NCI-H146 treated with DMSO at 0.1 percent for 48 hours (cell line): ENCODE measurements at regions not wholly inside any gene's neighbourhood (a gene's known extent, or its start where the extent isn't known, plus 50 kb on each side); places are given as distances from the start of the nearest gene placed in this dataset.
"Not testable (repeated sequence)": the region's sequence is repeated elsewhere in the genome, so short reads cannot be mapped to it uniquely, and the experiment has no call there.

Experiments
- DNase-seq: peaks from one replicate; lab custom pipeline; 2025; ENCODE audit not compliant: unreplicated experiment; lab: John Stamatoyannopoulos, UW

DNA sequence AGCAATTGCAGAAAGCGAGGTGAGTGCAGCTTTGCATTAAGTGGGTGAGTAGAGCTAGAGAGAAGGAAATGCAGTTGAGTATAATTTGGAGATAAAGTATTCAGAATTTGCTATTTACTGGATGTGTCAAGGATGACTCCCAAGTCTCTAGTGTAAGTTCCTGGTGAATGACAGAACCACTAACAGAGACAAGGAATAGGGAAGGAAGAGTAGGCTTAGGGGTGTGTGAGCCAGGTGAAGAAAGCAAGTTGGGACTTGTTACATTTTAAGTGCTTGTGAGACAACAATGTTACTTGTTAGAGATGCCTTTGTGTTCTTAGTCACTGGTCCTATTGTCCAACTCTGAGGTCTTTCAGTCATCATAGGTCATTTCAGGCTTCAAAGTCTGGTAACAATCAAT lies 70.8 kb downstream of the TBC1D26 start:
- not testable (repeated sequence) for DNase-seq

DNA sequence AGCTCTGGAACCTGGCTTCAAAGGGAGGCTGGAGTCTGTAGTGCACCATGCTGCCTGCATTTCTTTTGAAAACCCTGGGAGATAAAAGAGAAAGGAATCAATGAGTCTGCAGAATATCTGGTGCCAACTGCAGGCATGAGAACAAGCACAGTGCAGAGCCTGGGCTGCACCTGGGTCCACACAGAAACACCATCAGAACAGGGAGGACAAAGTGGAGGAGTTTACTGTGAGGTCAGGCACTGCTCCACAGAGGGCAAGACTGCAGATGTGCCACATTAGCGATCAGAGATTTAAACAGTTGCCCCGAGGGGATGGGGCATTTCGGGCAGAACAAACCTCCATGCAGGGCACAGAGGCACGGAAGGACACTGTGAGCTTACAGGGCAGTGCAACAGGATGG lies 74.7 kb downstream of the TBC1D26 start:
- not testable (repeated sequence) for DNase-seq

DNA sequence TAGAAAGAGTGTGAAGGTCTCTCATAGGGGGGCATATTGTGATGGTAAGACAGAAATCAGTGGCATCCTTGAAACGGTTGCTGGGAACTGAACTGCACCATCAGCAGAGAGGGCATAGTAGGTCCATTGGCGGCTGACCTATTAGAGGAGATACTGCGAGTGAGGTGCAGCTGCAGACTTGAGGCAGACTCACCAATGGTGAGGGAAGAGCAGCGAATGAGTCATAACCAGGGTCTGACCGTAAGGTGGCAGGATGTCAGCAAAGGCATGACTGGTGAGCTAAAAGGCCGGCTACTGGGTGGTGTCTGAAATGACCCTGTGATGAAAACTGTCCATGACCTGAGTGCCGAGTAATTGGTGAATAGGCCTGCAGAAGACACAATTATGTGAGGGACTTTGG lies 81.3 kb downstream of the TBC1D26 start:
- DNase-seq, result not testable (repeated sequence)

DNA sequence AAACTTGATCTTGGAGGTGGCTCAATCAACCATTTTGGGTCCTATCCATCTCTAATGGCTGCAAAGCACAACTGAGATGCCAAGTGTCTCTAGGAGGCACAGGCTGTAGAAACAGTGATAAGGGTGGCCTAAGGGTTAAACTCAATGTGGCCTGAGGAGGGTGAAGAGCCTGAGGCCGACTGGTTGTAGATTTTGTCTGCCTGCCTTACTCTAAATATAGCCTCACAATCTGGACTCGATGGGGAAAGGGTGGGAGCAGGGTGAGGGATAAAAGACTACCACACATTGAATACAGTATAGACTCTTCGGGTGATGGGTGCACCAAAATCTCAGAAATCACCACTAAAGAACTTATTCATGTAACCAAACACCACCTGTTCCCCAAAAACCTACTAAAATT lies 81.9 kb downstream of the TBC1D26 start:
- DNase-seq, result not testable (repeated sequence)

DNA sequence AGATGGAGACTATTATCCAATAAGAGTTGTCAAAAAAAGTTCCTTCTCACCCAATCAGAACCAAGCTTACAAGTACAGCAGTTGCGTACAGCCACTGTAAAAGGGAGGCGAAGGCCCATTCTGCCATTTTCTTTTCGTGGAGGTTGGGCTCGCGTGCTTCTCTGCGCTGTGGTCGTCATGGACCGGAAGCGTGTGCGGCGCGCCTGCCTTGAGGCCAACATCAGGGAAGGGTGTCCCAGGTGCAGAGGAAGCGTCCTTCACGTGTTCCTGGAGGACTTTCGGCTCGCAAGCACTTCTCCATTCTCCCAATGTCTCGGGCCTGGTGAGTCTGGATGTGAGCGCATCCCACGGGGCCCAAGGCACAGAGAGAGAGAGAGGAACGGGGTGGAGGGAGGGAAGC lies 85.8 kb downstream of the TBC1D26 start:
- DNase-seq, result not testable (repeated sequence)

DNA sequence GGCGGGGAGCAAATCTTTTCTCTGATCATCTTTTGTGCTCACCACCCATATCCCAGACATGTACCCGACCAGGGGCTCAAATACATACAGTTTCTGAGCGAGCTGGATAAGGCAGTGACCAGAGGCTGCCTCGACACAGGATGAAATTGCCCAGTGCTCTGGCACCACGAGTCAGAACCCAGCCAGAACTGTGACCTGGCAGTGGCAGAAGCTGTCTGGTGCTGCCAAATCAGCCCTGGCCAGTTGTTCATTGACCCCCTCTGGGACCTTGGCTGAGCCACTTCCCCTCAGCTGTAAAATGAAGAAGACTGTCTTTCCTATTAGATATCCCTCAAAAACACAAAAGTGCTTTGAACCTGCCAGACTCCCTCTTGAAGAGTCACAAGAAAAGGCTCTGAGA lies 90.2 kb downstream of the TBC1D26 start:
- DNase-seq, result not testable (repeated sequence)

DNA sequence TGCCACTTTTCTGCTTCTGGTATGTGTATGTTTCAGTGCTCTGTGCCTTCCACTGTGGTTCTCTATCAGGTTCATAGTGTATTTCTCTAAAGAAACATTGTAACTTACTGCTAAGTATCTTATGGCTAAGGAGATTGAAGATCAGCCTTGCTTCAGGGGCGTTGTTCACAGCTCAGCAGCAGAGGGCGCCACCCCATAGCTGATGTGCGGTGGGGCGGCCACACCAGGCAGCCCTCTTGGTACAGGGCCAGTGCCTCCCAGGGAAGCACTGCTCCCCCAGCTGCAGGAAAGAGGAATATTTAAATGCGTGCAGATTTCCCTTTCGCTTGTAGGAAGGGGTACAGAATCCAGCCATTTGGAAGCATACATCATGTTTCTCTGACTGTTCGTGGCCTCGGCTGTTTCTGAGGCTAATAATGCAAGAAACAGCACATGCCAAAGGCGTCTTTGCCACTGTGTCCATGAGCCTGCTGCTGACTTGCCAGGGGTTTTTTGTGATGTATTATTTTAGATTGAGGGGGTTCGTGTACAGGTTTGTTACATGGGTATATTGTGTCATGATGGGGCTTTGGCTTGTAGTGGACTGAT lies 96.7 kb downstream of the TBC1D26 start:
- DNase-seq, result peak; percentile 14

DNA sequence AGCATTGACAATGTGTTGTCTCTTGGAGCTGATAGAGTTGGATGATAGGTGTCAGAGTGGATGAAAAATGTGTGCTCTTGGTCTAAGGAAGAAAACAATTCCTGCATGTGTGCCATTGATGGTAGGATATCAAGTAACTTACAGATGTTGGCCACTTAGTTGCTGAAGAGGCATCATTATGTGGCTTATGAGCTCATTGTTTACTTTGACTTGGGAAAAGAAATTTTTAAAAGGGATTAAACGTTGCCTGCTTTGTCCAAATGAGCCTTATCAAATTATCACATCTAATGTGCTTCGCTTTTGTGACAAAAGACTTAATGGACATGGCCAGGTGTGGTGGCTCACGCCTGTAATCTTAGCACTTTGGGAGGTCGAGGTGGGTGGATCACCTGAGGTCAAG lies 98.1 kb downstream of the TBC1D26 start:
- peak; percentile 28 for DNase-seq

DNA sequence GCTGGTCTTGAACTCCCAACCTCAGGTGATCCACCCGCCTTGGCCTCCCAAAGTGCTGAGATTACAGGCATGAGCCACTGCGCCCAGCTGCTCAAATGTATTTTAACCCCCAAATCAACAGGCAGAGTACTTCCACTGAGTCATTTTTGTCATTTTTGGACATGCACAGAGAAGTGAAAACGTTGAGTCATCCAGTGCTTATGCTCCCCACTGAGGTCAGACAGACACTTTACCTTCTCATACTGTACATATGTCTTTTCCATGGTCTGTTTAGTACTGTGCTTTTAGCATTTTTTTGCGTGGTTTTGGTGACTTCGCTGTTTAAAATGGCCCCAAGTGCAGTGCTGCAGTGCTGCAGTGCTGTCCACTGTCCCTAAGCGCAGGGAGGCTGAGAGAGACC lies 99.1 kb downstream of the TBC1D26 start:
- not testable (repeated sequence) for DNase-seq

DNA sequence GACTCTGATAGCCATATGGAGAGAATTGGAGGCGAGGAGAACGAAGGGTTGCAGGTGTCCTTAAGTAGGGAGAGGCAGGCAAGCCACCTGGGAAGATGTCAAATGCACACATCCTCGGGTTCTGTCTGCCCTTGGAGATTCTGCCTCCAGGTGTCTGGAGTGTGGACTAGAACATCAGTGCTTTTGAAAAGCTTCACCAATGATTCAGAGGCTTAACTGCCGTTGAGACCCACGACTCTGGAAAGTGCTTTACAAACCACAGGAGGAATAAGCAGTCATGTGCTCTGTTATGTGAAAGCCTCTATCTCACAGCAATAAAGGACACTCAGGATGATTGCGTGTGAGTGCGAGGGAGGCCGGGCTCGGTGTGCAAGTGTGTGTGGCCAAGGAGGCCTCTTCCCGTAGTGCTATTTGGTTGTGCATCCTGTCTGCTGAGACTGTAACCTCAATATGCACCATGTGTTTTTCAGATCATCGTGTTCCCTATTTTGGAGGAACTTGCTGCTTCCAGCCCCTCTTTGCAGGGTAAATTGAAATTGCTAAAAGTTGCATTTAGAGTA lies 100.9 kb downstream of the TBC1D26 start:
- not testable (repeated sequence) for DNase-seq

DNA sequence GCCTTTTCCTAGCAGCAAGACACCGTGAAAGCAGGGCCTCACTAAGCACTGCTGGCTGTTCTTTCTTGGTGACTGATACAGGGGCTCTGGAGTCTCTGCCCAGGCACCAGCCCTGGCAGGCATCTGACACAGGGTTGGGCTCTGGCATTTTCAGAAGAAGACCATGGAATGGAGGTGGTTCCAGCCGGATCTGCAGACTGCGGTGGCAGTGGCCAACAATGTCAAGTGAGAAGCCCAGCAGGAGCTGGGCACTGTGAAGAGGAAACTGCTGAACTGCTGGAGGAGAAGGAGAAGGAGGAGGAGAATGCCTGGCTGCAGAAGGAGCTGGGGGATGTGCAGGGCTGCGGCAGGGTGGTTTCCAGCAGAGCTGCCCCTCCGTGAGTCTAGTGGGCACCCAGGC lies 101.8 kb downstream of the TBC1D26 start:
- not testable (repeated sequence) for DNase-seq

DNA sequence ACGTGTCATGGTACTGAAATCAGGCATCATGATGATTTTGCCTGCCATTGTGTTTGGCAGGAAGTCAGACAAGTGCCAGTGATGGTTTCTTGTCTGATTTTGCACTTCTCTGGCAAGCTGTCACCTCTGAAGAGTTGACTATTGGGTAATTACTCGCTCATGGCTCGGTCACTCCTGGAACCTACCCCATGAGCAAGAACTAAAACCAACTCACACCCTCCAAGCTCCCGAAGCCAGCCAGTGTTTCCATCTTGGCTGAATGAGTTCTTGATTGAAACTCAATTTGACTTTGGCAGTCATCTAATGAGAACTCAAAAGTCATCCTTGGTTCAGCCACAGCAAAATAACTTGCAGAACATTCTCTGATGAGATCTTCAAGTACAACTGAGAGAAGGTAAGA lies 103.4 kb downstream of the TBC1D26 start:
- DNase-seq, result not testable (repeated sequence)

DNA sequence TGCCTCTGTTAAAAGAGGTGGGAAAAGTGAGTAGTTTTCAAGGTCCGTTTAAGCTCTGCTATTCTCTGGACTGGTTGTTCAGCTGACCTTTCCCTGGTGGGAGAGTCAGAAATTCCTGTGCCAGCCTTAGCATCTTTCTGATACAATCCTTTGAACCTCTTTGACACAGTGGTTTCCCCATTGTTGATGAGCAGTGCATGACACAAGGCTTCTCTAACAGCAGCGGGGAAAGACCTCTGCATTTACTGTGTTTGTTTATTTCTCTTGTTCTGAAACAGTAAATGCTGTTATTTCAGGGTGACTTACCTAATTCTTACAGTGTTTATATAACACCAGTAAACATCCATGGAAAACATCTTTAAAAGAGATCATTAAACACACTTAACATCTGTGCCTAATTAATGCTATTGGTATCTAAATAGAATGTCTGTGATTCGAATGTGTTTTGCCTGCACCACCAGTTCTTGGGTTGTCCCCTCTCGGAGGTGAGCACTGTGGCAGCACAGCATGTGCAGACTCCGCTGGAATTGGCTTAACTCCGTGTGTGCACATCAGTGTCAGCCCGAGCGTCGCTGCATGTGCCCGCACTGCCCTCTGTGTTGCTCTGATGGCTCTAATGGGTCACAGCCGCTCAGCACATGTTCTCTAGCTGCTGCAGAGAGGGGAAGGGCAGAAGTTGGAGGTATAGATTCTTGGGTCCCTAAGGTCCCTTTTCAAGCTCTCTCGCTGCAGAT lies 104.3 kb downstream of the TBC1D26 start:
- not testable (repeated sequence) for DNase-seq

DNA sequence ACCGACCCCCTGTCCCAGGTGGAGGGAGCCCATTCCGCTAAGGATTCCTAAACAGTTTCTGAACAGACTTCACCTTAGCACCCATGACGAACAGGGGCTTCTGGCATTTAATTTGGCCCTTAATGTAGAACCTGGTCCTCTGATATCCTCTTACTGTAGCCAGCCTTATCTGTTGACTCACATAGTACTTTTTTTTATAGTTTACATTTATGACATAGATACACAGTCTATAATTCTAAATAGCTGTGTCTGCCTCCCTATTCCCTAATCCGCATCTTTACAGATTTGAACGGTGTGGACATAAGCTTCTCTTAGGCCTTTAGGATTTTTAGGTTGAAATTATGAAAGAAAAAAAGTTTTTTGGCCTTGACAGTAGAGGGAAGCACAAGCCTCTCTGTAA lies 104.9 kb downstream of the TBC1D26 start:
- DNase-seq, result not testable (repeated sequence)

DNA sequence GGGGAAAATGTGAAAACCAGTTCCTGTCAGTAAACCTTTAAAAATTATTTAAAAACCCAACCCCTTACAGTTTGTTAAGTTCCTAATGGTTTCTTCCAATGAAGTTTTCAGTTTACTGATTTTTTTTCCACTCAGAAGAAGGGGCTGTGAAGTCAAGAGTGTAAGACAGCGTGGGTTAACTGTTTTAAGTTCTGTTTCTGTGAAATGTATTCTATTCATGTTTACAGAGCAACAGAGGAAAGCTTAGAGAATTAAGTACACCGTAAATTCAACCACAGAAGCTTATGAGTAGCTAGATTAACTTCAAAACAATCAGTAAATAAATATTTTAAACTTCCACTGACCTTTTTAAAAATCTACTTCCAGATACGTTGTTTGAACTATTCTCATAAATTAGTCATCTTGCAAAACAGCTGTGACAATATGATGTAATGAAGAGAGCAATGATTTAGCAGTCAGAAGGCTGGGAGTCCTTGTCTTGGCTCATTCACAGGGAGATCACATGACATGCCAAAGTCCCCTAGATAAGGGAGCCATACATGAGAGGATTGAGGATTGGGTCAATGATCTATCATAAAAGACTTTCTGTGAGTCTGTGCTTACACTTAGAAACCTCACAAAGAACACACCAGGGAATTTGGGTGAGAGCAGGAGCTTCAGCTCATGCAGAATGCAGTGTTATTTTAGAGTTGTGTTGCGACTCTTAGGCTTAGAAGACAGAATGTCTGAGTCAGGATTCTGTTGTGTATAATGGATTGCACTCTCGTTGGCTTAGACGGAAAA lies 97.3 kb upstream of the ADORA2B start:
- DNase-seq, result not testable (repeated sequence)

DNA sequence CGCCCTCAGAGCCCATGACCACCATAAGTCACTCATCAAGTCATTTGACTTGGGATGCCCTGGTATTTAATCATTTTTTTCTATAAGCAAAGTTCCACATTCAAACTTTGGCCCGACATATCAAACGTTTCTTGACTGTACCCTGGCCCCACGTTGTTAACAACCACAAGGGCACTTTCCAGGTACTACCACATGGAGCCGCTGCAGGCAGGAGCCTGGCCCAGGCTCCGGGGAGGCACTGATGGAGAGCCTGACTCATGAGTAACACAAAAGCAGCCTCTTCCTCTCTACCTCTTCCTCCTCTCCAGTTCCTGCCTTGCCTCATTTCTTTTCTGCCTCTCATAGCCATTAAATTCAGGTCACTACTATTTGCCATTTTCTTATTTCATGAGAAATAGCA lies 95.9 kb upstream of the ADORA2B start:
- DNase-seq, result not testable (repeated sequence)

DNA sequence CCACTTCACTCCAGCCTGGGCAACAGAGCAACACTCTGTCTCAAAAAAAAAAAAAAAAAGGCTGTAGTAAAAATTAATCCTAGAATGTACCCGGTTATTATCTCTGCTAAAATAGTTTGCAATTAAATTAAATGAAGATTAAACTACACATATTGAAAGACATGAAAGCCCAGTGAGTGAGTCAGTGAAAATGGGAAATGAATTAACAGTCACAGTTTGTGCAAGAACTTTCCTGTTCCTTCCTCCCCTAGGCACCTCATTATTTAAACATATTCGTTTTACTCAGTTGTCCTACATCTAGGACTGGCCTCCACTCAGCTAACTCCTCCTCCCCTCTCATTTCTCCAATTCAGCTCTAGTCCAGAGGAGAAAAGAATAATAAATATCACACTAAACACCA lies 94.9 kb upstream of the ADORA2B start:
- not testable (repeated sequence) for DNase-seq

DNA sequence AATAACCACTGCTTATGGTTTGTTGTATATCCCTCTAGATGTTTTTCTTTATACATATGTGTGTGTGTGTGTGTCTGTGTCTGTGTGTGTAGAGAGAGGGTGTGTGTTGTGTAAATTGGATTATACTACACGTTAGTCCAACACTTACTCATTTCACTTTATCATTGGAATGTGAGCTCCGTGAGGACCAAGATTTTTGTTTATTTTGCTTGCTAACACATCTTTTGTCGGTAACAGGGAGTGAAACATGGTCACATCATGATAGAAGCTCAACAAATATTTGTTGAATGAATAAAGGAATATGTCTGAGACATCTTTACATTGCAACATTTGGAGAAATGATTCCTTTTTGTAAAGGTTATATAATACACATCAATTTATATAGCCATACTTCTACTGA lies 94.2 kb upstream of the ADORA2B start:
- DNase-seq, result not testable (repeated sequence)

DNA sequence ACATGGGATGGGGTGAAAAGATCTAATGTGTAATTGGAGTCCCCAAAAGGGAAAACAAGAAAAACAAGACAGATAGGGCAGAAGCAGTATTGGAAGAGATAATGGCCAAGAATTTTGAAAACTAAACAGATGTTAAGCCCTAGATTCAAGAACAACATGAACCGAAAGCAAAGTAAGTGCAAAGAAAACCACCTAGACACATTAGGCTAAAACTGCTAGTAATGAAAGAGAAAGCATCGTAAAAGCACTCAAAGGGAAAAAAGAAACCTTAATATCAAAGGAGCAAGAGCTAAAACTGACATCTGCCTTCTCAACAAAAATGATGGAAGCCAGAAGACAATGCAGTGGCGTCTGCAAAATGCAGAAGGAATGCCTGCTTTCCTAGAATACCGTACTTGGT lies 92.1 kb upstream of the ADORA2B start:
- DNase-seq, result not testable (repeated sequence)

DNA sequence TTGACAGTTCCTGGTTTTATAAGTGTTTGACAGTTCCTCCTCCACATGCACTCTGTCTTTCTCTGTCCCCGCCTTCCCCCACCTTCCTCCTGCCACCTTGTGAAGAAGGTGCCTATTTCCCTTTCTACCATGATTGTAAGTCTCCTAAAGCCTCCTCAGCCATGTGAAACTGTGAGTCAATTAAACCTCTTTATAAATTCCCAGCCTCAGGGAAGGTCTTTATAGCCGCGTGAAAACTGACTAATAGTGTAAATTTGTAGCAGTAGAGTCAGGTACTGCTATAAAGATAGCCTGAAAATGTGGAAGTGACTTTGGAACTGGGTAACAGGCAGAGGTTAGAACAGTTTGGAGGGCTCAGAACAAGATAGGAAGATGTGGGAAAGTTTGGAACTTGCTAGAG lies 88.7 kb upstream of the ADORA2B start:
- not testable (repeated sequence) for DNase-seq

DNA sequence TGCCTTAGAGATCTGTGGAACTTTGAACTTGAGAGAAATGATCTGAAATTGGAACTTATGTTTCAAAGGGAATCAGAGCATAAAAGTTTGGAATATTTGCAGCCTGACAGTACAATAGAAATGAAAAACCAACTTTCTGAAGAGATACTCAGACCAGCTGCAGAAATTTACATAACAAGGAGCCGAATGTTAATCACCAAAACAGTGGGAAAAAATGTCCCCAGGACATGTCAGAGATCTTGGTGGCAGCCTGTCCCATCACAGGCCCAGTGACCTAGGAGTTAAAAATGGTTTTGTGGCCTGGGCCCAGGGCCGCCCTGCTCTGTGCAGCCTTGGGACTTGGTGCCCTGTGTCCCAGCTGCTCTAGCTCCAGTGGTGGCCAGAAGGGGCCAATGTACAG lies 88.2 kb upstream of the ADORA2B start:
- DNase-seq, result not testable (repeated sequence)

DNA sequence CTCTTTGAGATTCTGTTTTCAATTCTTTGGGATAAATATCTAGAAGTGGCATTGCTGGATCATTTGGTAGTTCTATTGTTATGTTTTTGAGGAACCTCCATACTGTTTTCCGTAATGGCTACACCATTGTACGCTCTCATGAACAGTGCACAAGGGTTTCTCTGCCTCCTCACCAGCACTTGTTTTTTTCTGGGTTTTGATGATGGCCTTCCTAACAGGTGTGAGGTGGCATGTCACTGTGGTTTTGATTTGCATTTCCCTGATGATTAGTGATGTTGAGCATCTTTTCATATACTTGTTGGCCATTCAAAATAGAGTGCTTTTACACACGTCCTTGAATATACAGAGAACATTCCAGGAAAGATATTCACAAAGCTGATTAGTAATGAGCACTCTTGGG lies 86.8 kb upstream of the ADORA2B start:
- not testable (repeated sequence) for DNase-seq
